HEK293T (cell line): ENCODE measurements at regions not wholly inside any gene's neighbourhood (a gene's known extent, or its start where the extent isn't known, plus 50 kb on each side); places are given as distances from the start of the nearest gene placed in this dataset.

Experiments
- CTCF ChIA-PET: fragments of 350-600 bp; formaldehyde crosslinking; extraction: SDS; loops from one replicate; lab custom pipeline; 2021; ENCODE audit warnings: antibody characterized with exemption, inconsistent platforms; lab: Yijun Ruan, JAX
- POLR2A ChIA-PET: fragments of 350-600 bp; formaldehyde crosslinking; extraction: SDS; loops from one replicate; lab custom pipeline; 2020; ENCODE audit warnings: antibody characterized with exemption, inconsistent platforms; lab: Yijun Ruan, JAX
- DNase-seq: peaks from one replicate; pipeline ENCODE4 v3.0.0; 2012; ENCODE audit warnings: mixed read lengths; ENCODE audit errors: extremely low spot score
- ARNT ChIP-seq: fragments of 450-650 bp; IDR thresholded peaks from 2 replicates; pipeline ENCODE4 v1.6.1; 2017; ENCODE audit warnings: mild to moderate bottlenecking
- BHLHE40 ChIP-seq: fragments of 450-650 bp; IDR thresholded peaks from 2 replicates; pipeline ENCODE4 v1.6.1; 2016; ENCODE audit warnings: mild to moderate bottlenecking, moderate library complexity, borderline replicate concordance
- CTBP1 ChIP-seq: fragments of 450-650 bp; IDR thresholded peaks from 2 replicates; pipeline ENCODE4 v1.6.1; 2016; ENCODE audit warnings: borderline replicate concordance
- ELF4 ChIP-seq: fragments of 450-650 bp; IDR thresholded peaks from 2 replicates; pipeline ENCODE4 v1.6.1; 2017; ENCODE audit warnings: antibody characterized with exemption
- FOXA1 ChIP-seq: fragments of 450-650 bp; IDR thresholded peaks from 2 replicates; pipeline ENCODE4 v1.6.1; 2016; ENCODE audit warnings: mild to moderate bottlenecking
- FOXK2 ChIP-seq: fragments of 450-650 bp; IDR thresholded peaks from 2 replicates; pipeline ENCODE4 v1.6.1; 2016; ENCODE audit warnings: mild to moderate bottlenecking
- FOXM1 ChIP-seq: fragments of 450-650 bp; IDR thresholded peaks from 2 replicates; pipeline ENCODE4 v1.6.1; 2017; ENCODE audit warnings: mild to moderate bottlenecking, borderline replicate concordance
- HDGF ChIP-seq: fragments of 450-650 bp; IDR thresholded peaks from 2 replicates; pipeline ENCODE4 v1.6.1; 2017; ENCODE audit warnings: antibody characterized with exemption, borderline replicate concordance
- L3MBTL2 ChIP-seq: fragments of 450-650 bp; conservative IDR thresholded peaks from 2 replicates; pipeline ENCODE4 v1.6.1; 2016; ENCODE audit warnings: mild to moderate bottlenecking
- LEF1 ChIP-seq: fragments of 450-650 bp; IDR thresholded peaks from 2 replicates; pipeline ENCODE4 v1.6.1; 2017; ENCODE audit warnings: mild to moderate bottlenecking, borderline replicate concordance
- NFRKB ChIP-seq: fragments of 450-650 bp; IDR thresholded peaks from 2 replicates; pipeline ENCODE4 v1.6.1; 2016; ENCODE audit warnings: mild to moderate bottlenecking, moderate library complexity
- PKNOX1 ChIP-seq: fragments of 450-650 bp; IDR thresholded peaks from 2 replicates; pipeline ENCODE4 v1.6.1; 2016
- SP1 ChIP-seq: fragments of 450-650 bp; IDR thresholded peaks from 2 replicates; pipeline ENCODE4 v1.6.1; 2017
- SUZ12 ChIP-seq: fragments of 450-650 bp; IDR thresholded peaks from 2 replicates; pipeline ENCODE4 v1.6.1; 2016; ENCODE audit warnings: mild to moderate bottlenecking
- TARDBP ChIP-seq: fragments of 450-650 bp; IDR thresholded peaks from 2 replicates; pipeline ENCODE4 v1.6.1; 2016
- ZNF384 ChIP-seq: fragments of 450-650 bp; IDR thresholded peaks from 2 replicates; pipeline ENCODE4 v1.6.1; 2016

GRCh38 chr15:38682861-38683260 lies 118.2 kb upstream of the RASGRP1 start:
- no peak for DNase-seq
- TF ChIP-seq SP1 (no peak), CTBP1 (no peak), PKNOX1 (no peak), L3MBTL2 (no peak), TARDBP (no peak)
- POLR2A ChIA-PET: no interaction called here
- CTCF ChIA-PET: interaction anchor here (0.6 to 2.3 kb wide), 4 partner anchors 8 to 242 kb away, joined by 3 to 11 read pairs (median 4); no protein-coding TSS in a partner anchor

GRCh38 chr15:38683382-38684242 lies 119.0 kb upstream of the RASGRP1 start:
- POLR2A ChIA-PET: no interaction called here
- CTCF ChIA-PET: interaction anchor here (1.0 to 2.3 kb wide), 4 partner anchors 15 to 243 kb away, joined by 3 to 11 read pairs (median 5); no protein-coding TSS in a partner anchor
- TF ChIP-seq L3MBTL2 (no peak), SP1 (no peak), TARDBP (no peak), FOXM1 (no peak), PKNOX1 (no peak), ARNT (no peak), NFRKB (no peak), FOXK2 (no peak), HDGF (no peak), LEF1 (no peak), ELF4 (no peak), ZNF384 (no peak), BHLHE40 (no peak), SUZ12 (no peak), FOXA1 (no peak), CTBP1 (no peak)
- peak; percentile 27 for DNase-seq

- no peak for DNase-seq
- CTCF ChIA-PET: interaction anchor here (1.0 to 2.3 kb wide), 3 partner anchors 15 to 244 kb away, joined by 3 to 11 read pairs (median 5); no protein-coding TSS in a partner anchor
Observed at GRCh38 chr15:38684440-38685010, 119.9 kb upstream of the RASGRP1 start.

GRCh38 chr15:38685686-38686339 lies 121.2 kb upstream of the RASGRP1 start:
- CTCF ChIA-PET: interaction anchor here (1.6 to 3.3 kb wide), 3 partner anchors 14 to 133 kb away, joined by 4 to 17 read pairs (median 10); partner anchors contain the start of gene RASGRP1
- DNase-seq: no peak
- TF ChIP-seq LEF1 (no peak), FOXM1 (no peak), BHLHE40 (no peak), NFRKB (no peak), ARNT (no peak), ZNF384 (no peak), ELF4 (no peak), SUZ12 (no peak), TARDBP (no peak), PKNOX1 (no peak), L3MBTL2 (no peak), FOXK2 (no peak), CTBP1 (no peak)
- POLR2A ChIA-PET: no interaction called here

More at GRCh38 chr15:38684440-38685010, 119.9 kb upstream of the RASGRP1 start:
- POLR2A ChIA-PET: no interaction called here
- TF ChIP-seq ZNF384 (no peak), L3MBTL2 (no peak), FOXM1 (no peak), ELF4 (no peak), NFRKB (no peak), LEF1 (no peak)

GRCh38 chr15:38687340-38687739 lies 122.7 kb upstream of the RASGRP1 start:
- POLR2A ChIA-PET: no interaction called here
- CTCF ChIA-PET: interaction anchor here (0.6 to 3.3 kb wide), 6 partner anchors 11 to 470 kb away, joined by 3 to 17 read pairs (median 4); partner anchors contain the start of gene RASGRP1
- no peak for DNase-seq
- TF ChIP-seq L3MBTL2 (no peak), ZNF384 (no peak), SP1 (no peak), HDGF (no peak), PKNOX1 (no peak)
